ENCODE measurements at regions not wholly inside any gene's neighbourhood (a gene's known extent, or its start where the extent isn't known, plus 50 kb on each side); places are given as distances from the start of the nearest gene placed in this dataset.

- DNase-seq (ENCODE audit: low read depth) = no peak
Observed at GRCh38 chr4:180407275-180407885, 1835.8 kb upstream of the TENM3 start.

DNA sequence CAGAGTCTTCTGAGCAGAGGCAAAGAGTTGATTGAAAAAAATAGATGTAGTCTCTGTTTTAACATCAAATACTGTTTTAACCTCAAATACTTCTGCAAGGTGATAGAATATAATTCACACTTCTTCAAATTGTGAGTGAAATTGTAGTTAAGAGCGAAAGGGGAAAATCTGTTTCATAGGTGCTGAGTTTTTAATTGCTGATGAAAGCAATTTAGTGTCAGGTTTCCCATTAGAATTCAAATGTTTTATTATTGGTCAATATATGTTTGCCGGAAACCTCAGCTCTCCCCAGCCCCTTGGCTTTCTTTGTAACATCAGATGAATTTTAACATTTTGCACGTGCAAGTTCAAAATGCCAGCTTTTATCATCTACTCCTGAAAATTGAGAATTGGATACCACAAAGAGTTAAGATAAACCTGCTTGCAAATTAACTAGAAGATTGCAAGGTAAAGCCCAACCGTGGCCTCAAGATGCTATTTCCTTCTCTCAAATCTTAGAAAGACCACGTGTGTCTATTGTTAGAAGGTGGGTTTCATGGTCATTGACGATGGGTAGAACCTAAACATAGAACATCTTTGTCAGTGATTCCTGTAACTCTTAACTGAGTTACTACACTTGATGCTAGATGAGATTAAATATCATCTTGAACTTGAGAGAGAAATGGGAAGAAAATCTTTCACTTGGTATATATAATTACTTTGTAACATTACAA lies 1824.2 kb upstream of the TENM3 start:
- DNase-seq (ENCODE audit: low read depth) = no peak

DNA sequence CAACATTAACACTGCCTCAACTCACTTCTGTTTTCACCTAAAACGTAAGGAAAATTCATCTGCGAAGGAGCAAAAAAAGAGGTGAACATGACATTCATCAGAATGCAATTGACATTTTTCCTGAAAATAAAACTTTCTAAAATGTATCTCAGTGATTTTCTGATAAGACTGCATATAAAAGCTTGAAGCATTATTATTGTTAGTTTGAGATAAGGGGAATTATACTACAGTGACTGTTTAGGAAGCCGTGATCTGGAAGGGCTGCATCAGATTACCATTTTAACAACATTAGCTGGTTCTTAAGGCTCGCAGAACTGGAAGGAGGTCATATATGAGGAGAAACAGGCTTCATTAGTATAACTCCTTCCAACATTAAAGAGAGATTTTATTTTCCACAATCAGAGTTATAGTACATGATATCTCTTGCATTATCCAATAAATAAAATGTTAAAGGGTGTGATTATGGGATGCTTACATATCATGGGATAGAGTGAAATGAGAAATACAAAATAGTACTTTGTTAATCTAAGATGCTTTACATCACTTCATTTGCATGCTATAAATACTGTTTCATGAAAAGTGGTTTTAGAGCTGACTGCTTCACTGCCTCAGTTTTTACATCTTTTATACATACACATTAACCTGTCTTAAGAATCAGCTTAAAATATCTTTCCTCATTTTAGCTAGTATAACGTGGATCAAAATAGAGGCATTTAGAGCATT lies 1820.1 kb upstream of the TENM3 start:
- no peak for DNase-seq (ENCODE audit: low read depth)

GRCh38 chr4:180423712-180424057 lies 1819.5 kb upstream of the TENM3 start:
- DNase-seq (ENCODE audit: low read depth) = no peak

DNA sequence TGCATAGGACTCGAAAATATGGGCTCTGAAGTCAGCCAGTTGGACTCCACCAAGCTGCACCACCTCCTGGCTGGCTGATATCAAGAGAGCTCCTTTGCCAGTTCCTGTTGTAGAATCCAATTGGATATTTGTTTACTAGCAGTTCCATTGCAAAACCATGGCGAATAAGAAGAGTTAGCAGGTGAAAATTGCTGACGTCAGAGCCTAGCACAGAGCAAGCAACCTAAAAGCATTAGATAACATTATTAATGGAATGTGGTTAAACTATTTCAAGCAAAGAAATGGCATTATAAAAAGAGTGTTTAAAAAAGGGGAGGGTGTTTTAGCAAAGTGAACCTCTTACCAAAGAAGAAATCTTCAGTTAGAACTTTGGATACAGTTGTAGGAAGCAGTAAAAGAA lies 1816.3 kb upstream of the TENM3 start:
- no peak for DNase-seq (ENCODE audit: low read depth)

GRCh38 chr4:180430283-180430682 lies 1812.9 kb upstream of the TENM3 start:
- no peak for DNase-seq (ENCODE audit: low read depth)

DNA sequence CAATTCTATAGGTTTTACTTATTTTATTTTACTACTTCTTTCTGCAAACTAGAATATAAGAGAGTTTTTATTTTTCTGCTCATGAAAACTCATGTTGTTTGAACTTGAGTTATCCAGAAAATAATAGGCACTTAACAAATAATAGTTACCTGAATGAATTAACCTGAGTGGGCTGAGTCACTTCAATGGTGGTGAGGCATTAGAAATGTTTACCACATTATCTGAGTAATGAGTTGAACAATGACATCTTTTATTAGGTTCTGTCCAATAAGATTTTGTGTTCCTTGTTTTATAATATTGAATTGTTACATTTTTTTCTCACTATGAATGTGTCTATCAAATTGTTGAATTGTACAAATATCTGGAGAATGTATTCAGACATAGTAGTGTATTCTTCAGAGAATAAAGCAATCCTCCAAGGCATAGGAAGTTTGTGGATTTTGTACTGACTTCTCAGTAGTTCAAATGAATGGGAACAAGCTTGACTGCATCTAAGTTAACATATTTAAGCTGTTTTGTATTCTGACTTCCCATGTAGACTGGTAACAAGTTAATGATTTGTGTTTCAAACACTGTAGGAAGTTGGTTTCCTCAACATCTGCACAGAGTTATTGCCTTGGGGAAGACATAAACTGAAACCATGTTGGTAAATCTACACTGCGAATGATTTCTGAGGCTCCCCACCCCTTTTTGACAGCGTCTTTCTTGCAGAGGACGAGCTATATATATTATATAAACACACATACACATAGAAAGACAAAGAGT lies 1808.9 kb upstream of the TENM3 start:
- no peak for DNase-seq (ENCODE audit: low read depth)

GRCh38 chr4:180436361-180436760 lies 1806.8 kb upstream of the TENM3 start:
- DNase-seq (ENCODE audit: low read depth) = no peak

- no peak for DNase-seq (ENCODE audit: low read depth)
Observed at GRCh38 chr4:180437601-180438000, 1805.6 kb upstream of the TENM3 start.

- DNase-seq (ENCODE audit: low read depth) = no peak
Observed at GRCh38 chr4:180448306-180448705, 1794.9 kb upstream of the TENM3 start.

DNA sequence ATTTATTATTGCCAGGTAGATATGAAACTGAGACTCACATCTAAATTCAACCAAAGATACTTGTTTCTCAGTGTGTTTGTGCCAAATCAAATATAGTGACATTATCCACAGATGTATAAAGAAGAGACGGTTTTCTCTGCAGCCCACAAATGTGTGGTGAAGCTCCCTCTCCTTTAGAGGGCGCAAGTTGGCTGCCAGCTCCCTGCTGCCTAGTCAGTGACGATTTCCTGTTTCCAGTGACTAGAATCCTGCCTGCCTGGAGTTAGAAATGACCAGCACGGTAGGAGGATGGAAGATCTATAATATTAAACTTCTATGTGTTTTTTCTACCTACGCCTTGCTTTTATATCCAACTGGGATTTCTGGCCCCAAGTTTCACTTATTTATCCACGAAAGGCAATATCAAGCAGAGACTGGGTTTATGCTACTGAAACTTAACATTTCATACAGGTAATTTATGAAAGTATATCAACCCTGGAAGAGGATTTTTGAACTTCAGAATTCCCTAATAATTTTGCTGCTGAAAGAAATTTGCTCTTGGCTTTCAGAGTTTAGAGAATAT lies 1793.7 kb upstream of the TENM3 start:
- no peak for DNase-seq (ENCODE audit: low read depth)

DNA sequence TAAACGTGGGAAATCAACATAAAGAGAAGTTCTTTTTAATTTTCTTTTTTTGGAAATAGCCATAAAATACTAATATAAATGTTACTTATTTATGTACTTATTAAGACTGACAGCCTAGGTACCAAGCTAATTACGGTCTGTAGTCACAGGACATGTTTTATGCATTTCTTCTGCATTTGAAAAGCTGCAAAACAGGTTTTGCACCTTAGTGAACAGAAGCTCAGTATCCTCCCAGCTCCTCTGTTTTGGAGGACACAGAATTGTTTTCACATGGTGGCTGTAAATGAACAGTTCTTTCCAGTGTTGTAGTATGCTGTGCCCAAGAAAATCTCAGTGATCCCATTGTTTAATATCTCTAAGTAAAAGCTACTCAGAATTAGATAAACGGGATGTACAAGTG lies 1788.0 kb upstream of the TENM3 start:
- DNase-seq (ENCODE audit: low read depth) = no peak

DNA sequence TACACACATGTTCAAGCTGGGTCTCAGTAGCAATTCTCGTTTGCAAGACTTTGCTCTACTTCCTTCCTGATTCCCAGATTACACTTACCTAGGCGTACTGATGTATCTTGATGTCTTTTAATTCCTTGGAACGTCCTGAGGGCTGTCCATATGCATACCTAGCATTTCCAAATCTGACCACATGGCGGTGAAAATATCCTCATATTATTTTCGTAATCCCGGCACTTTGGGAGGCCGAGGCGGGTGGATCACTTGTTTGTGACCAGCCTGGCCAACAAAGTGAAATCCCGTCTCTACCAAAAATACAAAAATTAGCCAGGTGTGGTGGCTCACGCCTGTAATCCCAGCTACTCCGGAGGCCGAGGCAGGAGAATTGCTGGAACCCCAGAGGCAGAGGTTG lies 1786.3 kb upstream of the TENM3 start:
- DNase-seq (ENCODE audit: low read depth) = no peak

GRCh38 chr4:180462116-180462515 lies 1781.1 kb upstream of the TENM3 start:
- DNase-seq (ENCODE audit: low read depth) = no peak

- no peak for DNase-seq (ENCODE audit: low read depth)
Observed at GRCh38 chr4:180465364-180465763, 1777.8 kb upstream of the TENM3 start.

GRCh38 chr4:180483036-180483435 lies 1760.2 kb upstream of the TENM3 start:
- no peak for DNase-seq (ENCODE audit: low read depth)

DNA sequence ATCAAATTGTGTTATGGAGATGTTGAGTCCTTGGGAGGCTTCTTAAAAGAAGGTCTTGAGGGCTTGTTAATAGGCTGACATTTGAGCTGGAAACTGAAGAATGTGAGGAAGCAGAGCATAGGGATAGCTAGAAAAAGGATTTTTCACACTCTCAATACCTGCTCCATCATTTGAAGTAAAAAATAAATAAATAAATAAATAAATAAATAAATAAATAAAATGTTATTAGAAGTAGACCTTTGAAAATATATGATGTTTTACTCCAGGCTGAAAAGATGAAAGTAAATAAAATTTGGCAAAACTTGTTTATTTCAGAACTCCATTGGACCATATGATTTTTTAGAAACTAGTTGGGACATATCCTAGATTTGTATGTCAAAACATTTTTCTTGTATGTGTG lies 1757.8 kb upstream of the TENM3 start:
- DNase-seq (ENCODE audit: low read depth) = no peak

GRCh38 chr4:180486342-180486741 lies 1756.9 kb upstream of the TENM3 start:
- no peak for DNase-seq (ENCODE audit: low read depth)

DNA sequence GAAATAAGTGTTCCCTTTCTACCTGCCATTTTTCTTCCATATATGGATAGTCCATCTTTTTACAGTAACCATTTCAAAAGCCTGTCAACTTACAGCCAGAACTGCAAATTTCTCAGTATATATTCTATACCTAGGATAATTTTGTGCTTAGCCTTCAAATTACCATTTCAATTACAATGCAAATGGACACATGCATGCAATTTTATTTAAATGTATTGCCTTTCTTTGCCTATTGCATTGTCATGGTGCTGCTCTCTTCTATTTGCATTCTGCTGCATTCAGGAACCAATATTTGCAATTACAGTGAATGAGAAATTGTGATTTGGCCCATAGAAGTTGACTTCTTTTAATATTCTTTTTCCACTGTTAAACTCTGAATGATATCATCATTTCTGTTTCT lies 1753.4 kb upstream of the TENM3 start:
- no peak for DNase-seq (ENCODE audit: low read depth)

GRCh38 chr4:180491210-180491609 lies 1752.0 kb upstream of the TENM3 start:
- DNase-seq (ENCODE audit: low read depth) = no peak

DNA sequence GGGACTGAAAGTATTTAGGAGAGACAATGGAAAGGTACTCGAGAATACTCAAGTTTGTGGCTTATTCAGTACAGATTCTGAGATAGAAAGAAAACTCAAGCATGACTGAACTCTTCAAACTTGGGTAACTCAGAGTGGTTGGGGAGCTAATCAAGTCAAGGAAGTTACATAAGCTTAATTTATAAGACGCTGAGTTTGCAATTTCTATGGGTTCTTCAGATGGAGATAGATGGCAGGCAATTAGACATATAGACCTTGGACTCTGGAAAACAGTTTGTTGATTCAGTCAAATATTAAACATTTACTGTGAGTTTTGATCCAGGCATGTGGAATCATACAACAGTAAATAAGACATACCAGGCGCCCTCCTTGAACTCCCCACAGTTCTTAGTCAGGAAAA lies 1749.9 kb upstream of the TENM3 start:
- no peak for DNase-seq (ENCODE audit: low read depth)

- DNase-seq (ENCODE audit: low read depth) = no peak
Observed at GRCh38 chr4:180500154-180500553, 1743.0 kb upstream of the TENM3 start.

Measured in stromal cell of bone marrow (primary cell).